HepG2 (cell line): ENCODE measurements at regions not wholly inside any gene's neighbourhood (a gene's known extent, or its start where the extent isn't known, plus 50 kb on each side); places are given as distances from the start of the nearest gene placed in this dataset.
A peak's percentile ranks its signal among the peaks of the same experiment; 100 is the strongest.

Experiments
- ATAC-seq: fragments of 200-7000 bp; cut with Tn5 transposase; 3 replicates; pipeline ENCODE4 v1.9.1; 2020; ENCODE audit warnings: mild to moderate bottlenecking, moderate library complexity
- BruUV-seq: library from RNA; stranded (reverse); fragments of 400-500 nt; replicated peaks from 2 replicates; lab custom pipeline; 2021; lab: Mats Ljungman, UMichigan
- CTCF ChIA-PET: fragments of 300-600 bp; formaldehyde crosslinking; extraction: SDS; loops from one replicate; lab custom pipeline; 2021; ENCODE audit warnings: low total read pairs, inconsistent platforms, low intra/inter-chr PET ratio; lab: Yijun Ruan, JAX
- POLR2A ChIA-PET: fragments of 350-600 bp; sonication (Branson Sonifier 250); formaldehyde crosslinking; loops from one replicate; lab custom pipeline; 2020; ENCODE audit warnings: antibody characterized with exemption, inconsistent platforms; lab: Yijun Ruan, JAX
- DNase-seq: peaks from one replicate; pipeline ENCODE4 v3.0.0-alpha.2; 2015; ENCODE audit warnings: low spot score
- FAIRE-seq: peaks from 3 replicates; lab custom pipeline; 2011; peaks lifted over from hg19 to GRCh38; lab: Jason Lieb, UNC
- H2AFZ ChIP-seq: one replicate; pipeline ENCODE4 v1.6.1; 2011; ENCODE audit warnings: low read length, inconsistent platforms
- H3K27ac ChIP-seq: fragments of 300-600 bp; 3 replicates; pipeline ENCODE4 v1.8.0; 2011; ENCODE audit warnings: mixed run types, mild to moderate bottlenecking, mixed read lengths, low read length, inconsistent platforms; ENCODE audit not compliant: insufficient read depth; ENCODE audit errors: extremely low read length
- H3K27me3 ChIP-seq, 2 experiments: fragments of 200-600 bp in 1 of 2; 2 replicates in 1 of 2; 3 replicates in 1 of 2; pipeline versions ENCODE4 v1.6.0 to v1.8.0; 2011; ENCODE audit warnings: low read length in 2 of 2, mild to moderate bottlenecking in 2 of 2, moderate library complexity in 2 of 2, inconsistent platforms in 1 of 2; ENCODE audit not compliant: insufficient read depth in 2 of 2, control insufficient read depth in 1 of 2
- H3K36me3 ChIP-seq, 2 experiments: fragments of 200-600 bp in 1 of 2; replicated peaks in 1 of 2; 2 replicates in 1 of 2; 3 replicates in 1 of 2; pipeline versions ENCODE4 v1.5.1 to v1.8.0; 2011; ENCODE audit warnings: low read length in 2 of 2, inconsistent platforms in 1 of 2; ENCODE audit not compliant: insufficient read depth in 2 of 2, control insufficient read depth in 1 of 2
- H3K4me1 ChIP-seq: 2 replicates; pipeline ENCODE4 v1.5.1; 2012; ENCODE audit warnings: low read length, inconsistent platforms; ENCODE audit not compliant: insufficient read depth
- H3K4me2 ChIP-seq: 2 replicates; pipeline ENCODE4 v1.6.0; 2011; ENCODE audit warnings: low read depth, low read length, inconsistent platforms
- H3K4me3 ChIP-seq, 3 experiments: fragments of 200-600 bp in 1 of 3; sonication (generic), shearing (Covaris generic) in 1 of 3; replicated peaks in 1 of 3; 2 replicates each; pipeline ENCODE4 v1.5.1; 2011 to 2016; ENCODE audit warnings: low read length in 3 of 3, inconsistent platforms in 2 of 3, low read depth in 2 of 3, mild to moderate bottlenecking in 2 of 3, control low read depth in 1 of 3, mixed read lengths in 1 of 3; ENCODE audit not compliant: insufficient read depth in 1 of 3
- H3K79me2 ChIP-seq: one replicate; pipeline ENCODE4 v1.6.1; 2011; ENCODE audit warnings: low read length, inconsistent platforms; ENCODE audit not compliant: insufficient read depth
- H3K9ac ChIP-seq: 2 replicates; pipeline ENCODE4 v1.6.0; 2011; ENCODE audit warnings: mild to moderate bottlenecking, low read depth, low read length, inconsistent platforms; ENCODE audit not compliant: insufficient read depth
- H3K9me3 ChIP-seq: 2 replicates; pipeline ENCODE4 v1.5.1; 2012; ENCODE audit warnings: mild to moderate bottlenecking, low read length
- H4K20me1 ChIP-seq: 2 replicates; pipeline ENCODE4 v1.6.0; 2011; ENCODE audit warnings: inconsistent platforms, mild to moderate bottlenecking, low read length, moderate library complexity; ENCODE audit not compliant: insufficient read depth
- HNRNPK ChIP-seq: fragments of 200-400 bp; formaldehyde crosslinking; IDR thresholded peaks from 2 replicates; pipeline ENCODE4 v1.6.1; 2018; ENCODE audit warnings: low read length, low read depth, moderate library complexity, mild to moderate bottlenecking; ENCODE audit not compliant: poor library complexity, severe bottlenecking
- JUNB ChIP-seq: sonication (generic); formaldehyde crosslinking; IDR thresholded peaks from 2 replicates; pipeline ENCODE4 v1.8.0; 2022; ENCODE audit warnings: missing genetic modification reagents, mild to moderate bottlenecking, borderline replicate concordance
- JUND ChIP-seq: sonication (generic); formaldehyde crosslinking; IDR thresholded peaks from 2 replicates; pipeline ENCODE4 v1.8.0; 2022; ENCODE audit warnings: mild to moderate bottlenecking, missing genetic modification reagents
- KLF9 ChIP-seq: IDR thresholded peaks from 2 replicates; pipeline ENCODE4 v1.6.1; 2016; ENCODE audit warnings: low read depth
- MYNN ChIP-seq: sonication (generic); formaldehyde crosslinking; IDR thresholded peaks from 2 replicates; pipeline ENCODE4 v1.4.0; 2020; ENCODE audit warnings: mild to moderate bottlenecking, low read depth, missing genetic modification reagents
- ZNF296 ChIP-seq: sonication (generic); formaldehyde crosslinking; conservative IDR thresholded peaks from 2 replicates; pipeline ENCODE4 v1.5.0; 2020; ENCODE audit warnings: mild to moderate bottlenecking, missing genetic modification reagents
- ZSCAN5A ChIP-seq: sonication (generic); formaldehyde crosslinking; IDR thresholded peaks from 2 replicates; pipeline ENCODE4 v1.8.0; 2022; ENCODE audit warnings: mild to moderate bottlenecking, missing genetic modification reagents, borderline replicate concordance
- WGBS: methylation state at CpG from one replicate; pipeline ENCODE4 v1.1.6; 2017; ENCODE audit warnings: low lambda C conversion rate; 5-methylcytosine and 5-hydroxymethylcytosine counted together
- in situ Hi-C: cut with HindIII; loops from 2 replicates; pipeline ENCODE4 v1.10.0; 2017; ENCODE audit warnings: low pct_unique_long_range_greater_than_20kb; ENCODE audit not compliant: extremely low pct_ligation_motif_present
- intact Hi-C: fragments of 100-400 bp; cut with micrococcal nuclease; formaldehyde crosslinking; loops from one replicate; pipeline ENCODE4 v1.10.0; 2022; ENCODE audit not compliant: unreplicated experiment
- TF ChIP-seq, protein P1 (sequence below): sonication (generic); formaldehyde crosslinking; IDR thresholded peaks from 2 replicates; pipeline ENCODE4 v1.5.0; 2020; ENCODE audit warnings: mild to moderate bottlenecking, missing genetic modification reagents, moderate library complexity

DNA sequence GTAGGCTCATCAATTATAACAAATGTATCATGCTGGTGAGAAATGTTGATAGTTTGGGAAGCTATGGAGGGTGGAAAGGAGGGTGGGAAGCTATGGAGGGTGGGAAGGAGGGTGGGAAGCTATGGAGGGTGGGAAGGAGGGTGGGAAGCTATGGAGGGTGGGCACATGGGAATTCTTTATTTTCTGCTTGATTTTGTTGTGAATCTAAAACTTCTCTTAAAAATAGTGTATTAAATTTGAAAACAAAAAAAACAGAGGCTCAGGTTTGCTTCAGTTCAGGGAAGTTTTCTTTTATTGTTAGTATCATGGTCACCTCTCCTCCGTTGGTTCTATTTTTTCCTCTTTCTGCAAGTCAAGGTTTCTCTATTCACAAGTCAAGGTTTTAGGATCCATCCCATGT lies 106.4 kb downstream of the SOD2 start:
- CTCF ChIA-PET: no interaction called here
- Histone ChIP-seq H3K4me1 (no peaks in the 10 kb centered on the region), H3K4me3 (no peak overlapping the region), H4K20me1 (no peaks in the 10 kb centered on the region), H3K79me2 (no peaks in the 10 kb centered on the region), H3K4me2 (no peak overlapping the region), H2AFZ (no peak overlapping the region), H3K27ac (no peak overlapping the region), H3K36me3 (no peaks in the 10 kb centered on the region), H3K9ac (no peak overlapping the region), H3K27me3 (peaks cover 0 to 11% of the 10 kb centered on the region in 2 experiments; a peak in 2 of 5 replicates), H3K9me3 (no peaks in the 10 kb centered on the region)
- FAIRE-seq (no peak), ATAC-seq (no peak), DNase-seq (no peak)
- BruUV-seq: no TSS peak
- intact Hi-C loops (no loop called here), in situ Hi-C loops (no loop called here)
- POLR2A ChIA-PET: no interaction called here
- TF ChIP-seq MYNN (CRISPR knock-in tag) (no peak), KLF9 (no peak), HNRNPK (peak; percentile 91), ZNF296 (CRISPR knock-in tag) (no peak)
- TF ChIP-seq, protein P1, sequence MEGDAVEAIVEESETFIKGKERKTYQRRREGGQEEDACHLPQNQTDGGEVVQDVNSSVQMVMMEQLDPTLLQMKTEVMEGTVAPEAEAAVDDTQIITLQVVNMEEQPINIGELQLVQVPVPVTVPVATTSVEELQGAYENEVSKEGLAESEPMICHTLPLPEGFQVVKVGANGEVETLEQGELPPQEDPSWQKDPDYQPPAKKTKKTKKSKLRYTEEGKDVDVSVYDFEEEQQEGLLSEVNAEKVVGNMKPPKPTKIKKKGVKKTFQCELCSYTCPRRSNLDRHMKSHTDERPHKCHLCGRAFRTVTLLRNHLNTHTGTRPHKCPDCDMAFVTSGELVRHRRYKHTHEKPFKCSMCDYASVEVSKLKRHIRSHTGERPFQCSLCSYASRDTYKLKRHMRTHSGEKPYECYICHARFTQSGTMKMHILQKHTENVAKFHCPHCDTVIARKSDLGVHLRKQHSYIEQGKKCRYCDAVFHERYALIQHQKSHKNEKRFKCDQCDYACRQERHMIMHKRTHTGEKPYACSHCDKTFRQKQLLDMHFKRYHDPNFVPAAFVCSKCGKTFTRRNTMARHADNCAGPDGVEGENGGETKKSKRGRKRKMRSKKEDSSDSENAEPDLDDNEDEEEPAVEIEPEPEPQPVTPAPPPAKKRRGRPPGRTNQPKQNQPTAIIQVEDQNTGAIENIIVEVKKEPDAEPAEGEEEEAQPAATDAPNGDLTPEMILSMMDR: no peak
- WGBS: 43% methylated on average over 1 of the region's 1 CpG

GRCh38 chr6:159582736-159583135 lies 110.3 kb downstream of the SOD2 start:
- in situ Hi-C loops (no loop called here), intact Hi-C loops (no loop called here)
- ChIA-PET POLR2A (no interaction called here), CTCF (no interaction called here)
- DNase-seq (no peak), ATAC-seq (no peak), FAIRE-seq (no peak)
- H3K27ac ChIP-seq: no peak overlapping the region
- no peaks in the 10 kb centered on the region for H3K36me3 ChIP-seq
- H3K4me3 ChIP-seq: no peak overlapping the region
- WGBS: 49% methylated on average over 8 of the region's 8 CpGs
- peaks cover 1 to 34% of the 10 kb centered on the region in 2 experiments; a peak in 4 of 5 replicates for H3K27me3 ChIP-seq
- H4K20me1 ChIP-seq: no peaks in the 10 kb centered on the region
- no peaks in the 10 kb centered on the region for H3K79me2 ChIP-seq
- no peak for TF ChIP-seq JUND
- no peak for TF ChIP-seq JUNB (CRISPR knock-in tag)
- TF ChIP-seq ZSCAN5A (CRISPR knock-in tag): no peak
- BruUV-seq: no TSS peak
- no peaks in the 10 kb centered on the region for H3K4me1 ChIP-seq
- no peak overlapping the region for H3K4me2 ChIP-seq
- no peak overlapping the region for H2AFZ ChIP-seq
- no peaks in the 10 kb centered on the region for H3K9me3 ChIP-seq
- H3K9ac ChIP-seq: no peak overlapping the region
